ENCODE measurements at regions not wholly inside any gene's neighbourhood (a gene's known extent, or its start where the extent isn't known, plus 50 kb on each side); places are given as distances from the start of the nearest gene placed in this dataset.

GRCh38 chr16:79662669-79663313 lies 62.3 kb upstream of the MAF start:
- H3K4me2 ChIP-seq (ENCODE audit: insufficient read depth, insufficient read length, low read length): no peak overlapping the region
- H3K4ac ChIP-seq (ENCODE audit: low read depth, low read length): no peak overlapping the region
- H3K18ac ChIP-seq (ENCODE audit: insufficient read length, low read depth, low read length): no peak overlapping the region
- H3K23ac ChIP-seq (ENCODE audit: insufficient read length, low read depth, low read length): no peak overlapping the region
- H3K23me2 ChIP-seq (ENCODE audit: insufficient read length, low read depth, low read length, poor library complexity, severe bottlenecking): no peaks in the 10 kb centered on the region
- Mint-ChIP-seq H3K27ac (no peak overlapping the region), H3K4me3 (no peak overlapping the region), H3K36me3 (ENCODE audit: insufficient read depth in 1 of 3, low read depth in 3 of 3) (no peaks in the 10 kb centered on the region; a peak in 1 of 7 replicates), H3K27me3 (ENCODE audit: low read depth) (peaks cover 2% of the 10 kb centered on the region; the same call in 1 of the 2 replicates), H3K4me1 (no peaks in the 10 kb centered on the region), H3K9me3 (peaks cover 6 to 8% of the 10 kb centered on the region in 2 experiments; a peak in 4 of 5 replicates)
- no peak overlapping the region for H2AFZ ChIP-seq (ENCODE audit: low read length)
- no CpG with 5 or more reads among the region's 5 CpGs for WGBS (ENCODE audit: extremely low coverage, insufficient read length, low lambda C conversion rate)
- H2BK120ac ChIP-seq (ENCODE audit: low read depth, low read length, poor library complexity, severe bottlenecking): no peak overlapping the region
- no peak overlapping the region for H2BK20ac ChIP-seq (ENCODE audit: low read depth, low read length, poor library complexity, severe bottlenecking)
- H3K56ac ChIP-seq (ENCODE audit: insufficient read length, low read depth, low read length): no peak overlapping the region
- H2BK15ac ChIP-seq (ENCODE audit: low read depth, low read length): no peak overlapping the region
- H4K20me1 ChIP-seq (ENCODE audit: control insufficient read depth, insufficient read depth, insufficient read length): no peaks in the 10 kb centered on the region
- no peaks in the 10 kb centered on the region for H3K4me1 ChIP-seq (ENCODE audit: insufficient read depth, low read length)
- no peak overlapping the region for H4K8ac ChIP-seq (replicated peaks; ENCODE audit: insufficient read length, low read depth, low read length)
- no peaks in the 10 kb centered on the region for H3K79me2 ChIP-seq (ENCODE audit: insufficient read depth, low read length)
- no peak for DNase-seq
- H3K79me1 ChIP-seq (ENCODE audit: insufficient read depth, low read depth, low read length, poor library complexity, severe bottlenecking): no peaks in the 10 kb centered on the region
- H3K9me3 ChIP-seq (ENCODE audit: control insufficient read depth, low read depth, low read length): no peaks in the 10 kb centered on the region
- TF ChIP-seq CTCF (conservative IDR thresholded peaks at IDR 0.05): no peak
- no peak overlapping the region for H4K5ac ChIP-seq (ENCODE audit: insufficient read length, low read depth, low read length)
- no peak overlapping the region for H2AK5ac ChIP-seq (ENCODE audit: insufficient read length, low read length)
- no peak overlapping the region for H2BK12ac ChIP-seq (ENCODE audit: insufficient read length, low read depth, low read length)
- H2BK5ac ChIP-seq (ENCODE audit: insufficient read length, low read length): no peak overlapping the region
- no peaks in the 10 kb centered on the region for H3K27me3 ChIP-seq (ENCODE audit: insufficient read depth, low read length)
- no peak overlapping the region for H3K14ac ChIP-seq (ENCODE audit: insufficient read depth, low read length)
- H3K27ac ChIP-seq (ENCODE audit: insufficient read length, low read depth, low read length): no peak overlapping the region
- H3T11ph ChIP-seq (ENCODE audit: low read length): no peak overlapping the region
- no peak overlapping the region for H4K91ac ChIP-seq (ENCODE audit: insufficient read length, low read depth, low read length)
- no peak overlapping the region for H3K9ac ChIP-seq (ENCODE audit: extremely low read depth, insufficient read length, low read length)

All from H9 (cell line).